Natural killer cell (primary cell): ENCODE measurements at regions not wholly inside any gene's neighbourhood (a gene's known extent, or its start where the extent isn't known, plus 50 kb on each side); places are given as distances from the start of the nearest gene placed in this dataset.
A peak's percentile ranks its signal among the peaks of the same experiment; 100 is the strongest.

Experiments
- ATAC-seq, 3 donors: fragments of 150-1000 bp in 2 of 3; fragments of 200-7000 bp in 1 of 3; cut with Tn5 transposase; 1 replicate in 1 of 3; 2 replicates in 2 of 3; pipeline ENCODE4 v1.10.0; 2021; ENCODE audit warnings: mild to moderate bottlenecking in 2 of 3, moderate library complexity in 2 of 3
- DNase-seq, 2 donors: peaks; one replicate each; pipeline versions ENCODE4 v3.0.0 to v3.0.0-alpha.2; 2013 to 2021; ENCODE audit warnings: mixed read lengths in 1 of 2
- H3K27ac ChIP-seq: one replicate; pipeline ENCODE4 v1.5.1; 2013; ENCODE audit warnings: mild to moderate bottlenecking, low read length
- H3K27me3 ChIP-seq: one replicate; pipeline ENCODE4 v1.6.1; 2013; ENCODE audit warnings: low read length; ENCODE audit not compliant: control insufficient read depth, insufficient read depth
- H3K36me3 ChIP-seq: one replicate; pipeline ENCODE4 v1.6.1; 2013; ENCODE audit warnings: low read length; ENCODE audit not compliant: control insufficient read depth, insufficient read depth
- H3K4me1 ChIP-seq: one replicate; pipeline ENCODE4 v1.6.1; 2013; ENCODE audit warnings: low read length; ENCODE audit not compliant: control insufficient read depth, insufficient read depth
- H3K4me3 ChIP-seq: one replicate; pipeline ENCODE4 v1.5.1; 2013; ENCODE audit warnings: low read length
- H3K9me3 ChIP-seq: one replicate; pipeline ENCODE4 v1.6.1; 2013; ENCODE audit warnings: low read length; ENCODE audit not compliant: control insufficient read depth, insufficient read depth
- H3K27ac Mint-ChIP-seq, 2 donors: one replicate each; pipeline ENCODE4 v1.8.0; 2022; ENCODE audit warnings: mild to moderate bottlenecking in 2 of 2, mixed read lengths in 2 of 2, moderate library complexity in 1 of 2
- H3K27me3 Mint-ChIP-seq, 2 donors: one replicate each; pipeline ENCODE4 v1.8.0; 2022; ENCODE audit warnings: low read depth in 2 of 2, mixed read lengths in 2 of 2
- H3K36me3 Mint-ChIP-seq: one replicate; pipeline ENCODE4 v1.8.0; 2022; ENCODE audit warnings: mixed read lengths
- H3K4me1 Mint-ChIP-seq, 2 donors: one replicate each; pipeline ENCODE4 v1.8.0; 2022; ENCODE audit warnings: mixed read lengths in 2 of 2
- H3K4me3 Mint-ChIP-seq: one replicate; pipeline ENCODE4 v1.8.0; 2022; ENCODE audit warnings: mild to moderate bottlenecking, moderate library complexity, mixed read lengths
- H3K9me3 Mint-ChIP-seq, 2 donors: one replicate each; pipeline ENCODE4 v1.8.0; 2022; ENCODE audit warnings: mixed read lengths in 2 of 2
- WGBS: methylation state at CpG from one replicate; pipeline ENCODE4 v1.1.7; 2013; ENCODE audit warnings: missing lambda C conversion rate; ENCODE audit not compliant: insufficient coverage; 5-methylcytosine and 5-hydroxymethylcytosine counted together
- intact Hi-C: fragments of 100-400 bp; cut with micrococcal nuclease; formaldehyde crosslinking; loops from one replicate; pipeline ENCODE4 v1.14.2; 2022
- TF ChIP-seq, protein P1 (sequence below): fragments of 200-600 bp; IDR thresholded peaks from one replicate; pipeline ENCODE4 v1.8.0; 2022; ENCODE audit warnings: antibody characterized with exemption

GRCh38 chr7:36775676-36776075, 51.4 kb upstream of the AOAH start:
- peak in 1 of 2 donors; percentile 28 for DNase-seq
- Mint-ChIP-seq H3K36me3 (peaks cover 5% of the 10 kb centered on the region), H3K4me1 (peaks cover 69 to 77% of the 10 kb centered on the region in 2 donors), H3K4me3 (peak overlapping the region; percentile 91), H3K9me3 (peaks cover 0 to 3% of the 10 kb centered on the region in 2 donors), H3K27me3 (no peaks in the 10 kb centered on the region), H3K27ac (peak overlapping the region; percentile 94 to 96)
- TF ChIP-seq, protein P1, sequence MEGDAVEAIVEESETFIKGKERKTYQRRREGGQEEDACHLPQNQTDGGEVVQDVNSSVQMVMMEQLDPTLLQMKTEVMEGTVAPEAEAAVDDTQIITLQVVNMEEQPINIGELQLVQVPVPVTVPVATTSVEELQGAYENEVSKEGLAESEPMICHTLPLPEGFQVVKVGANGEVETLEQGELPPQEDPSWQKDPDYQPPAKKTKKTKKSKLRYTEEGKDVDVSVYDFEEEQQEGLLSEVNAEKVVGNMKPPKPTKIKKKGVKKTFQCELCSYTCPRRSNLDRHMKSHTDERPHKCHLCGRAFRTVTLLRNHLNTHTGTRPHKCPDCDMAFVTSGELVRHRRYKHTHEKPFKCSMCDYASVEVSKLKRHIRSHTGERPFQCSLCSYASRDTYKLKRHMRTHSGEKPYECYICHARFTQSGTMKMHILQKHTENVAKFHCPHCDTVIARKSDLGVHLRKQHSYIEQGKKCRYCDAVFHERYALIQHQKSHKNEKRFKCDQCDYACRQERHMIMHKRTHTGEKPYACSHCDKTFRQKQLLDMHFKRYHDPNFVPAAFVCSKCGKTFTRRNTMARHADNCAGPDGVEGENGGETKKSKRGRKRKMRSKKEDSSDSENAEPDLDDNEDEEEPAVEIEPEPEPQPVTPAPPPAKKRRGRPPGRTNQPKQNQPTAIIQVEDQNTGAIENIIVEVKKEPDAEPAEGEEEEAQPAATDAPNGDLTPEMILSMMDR, result no peak
- intact Hi-C loops, result loop anchor here (1.0 to 5.0 kb wide), 3 partner anchors 13 to 1457 kb away; partner anchors contain the start of gene AOAH
- ATAC-seq, result peak in 2 of 3 donors; percentile 8 to 33
- no CpG with 5 or more reads among the region's 1 CpG for WGBS
- Histone ChIP-seq H3K36me3 (no peaks in the 10 kb centered on the region), H3K4me1 (peaks cover 51% of the 10 kb centered on the region), H3K4me3 (no peak overlapping the region), H3K9me3 (no peaks in the 10 kb centered on the region), H3K27me3 (no peaks in the 10 kb centered on the region), H3K27ac (peak overlapping the region; percentile 91)

DNA sequence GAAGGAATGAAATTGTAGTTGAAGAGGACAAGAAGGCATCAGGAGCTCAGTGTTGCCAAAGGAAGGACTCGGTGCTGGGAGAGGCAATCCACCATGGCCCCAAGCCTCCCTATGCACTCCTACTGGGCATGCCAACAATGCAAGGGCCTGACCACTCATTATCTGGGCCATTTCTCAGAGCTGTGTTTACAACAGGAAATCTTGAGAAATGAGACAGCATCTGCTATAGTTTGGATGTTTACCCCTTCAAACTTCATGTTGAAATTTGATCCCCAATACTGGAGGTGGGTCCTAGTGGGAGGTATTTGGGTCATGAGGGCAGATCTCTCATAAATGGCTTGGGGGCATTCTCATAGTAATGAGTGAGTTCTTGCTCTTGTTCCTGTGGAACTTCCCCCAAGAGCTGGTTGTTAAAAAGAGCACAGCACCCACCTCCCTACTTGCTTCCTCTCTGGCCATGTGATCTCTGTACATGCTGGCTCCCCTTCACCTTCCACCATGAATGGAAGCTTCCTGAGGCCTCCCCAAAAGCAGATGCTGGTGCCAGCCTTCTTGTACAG, 50.8 kb upstream of the AOAH start:
- TF ChIP-seq, protein P1, result no peak
- Mint-ChIP-seq H3K4me3 (peak overlapping the region; percentile 59), H3K4me1 (peaks cover 63 to 73% of the 10 kb centered on the region in 2 donors), H3K36me3 (peaks cover 5% of the 10 kb centered on the region), H3K27me3 (no peaks in the 10 kb centered on the region), H3K9me3 (peaks cover 0 to 3% of the 10 kb centered on the region in 2 donors), H3K27ac (peak overlapping the region; percentile 94 to 96)
- intact Hi-C loops, result loop anchor here (5.0 kb wide), 1 partner anchor 1457 kb away; no protein-coding TSS in a partner anchor
- Histone ChIP-seq H3K27me3 (no peaks in the 10 kb centered on the region), H3K9me3 (no peaks in the 10 kb centered on the region), H3K27ac (peak overlapping the region; percentile 91), H3K36me3 (no peaks in the 10 kb centered on the region), H3K4me1 (peaks cover 48% of the 10 kb centered on the region), H3K4me3 (no peak overlapping the region)
- ATAC-seq (peak; percentile 70 to 78 (median 76)), DNase-seq (peak in 1 of 2 donors; percentile 63)
- 100% methylated on average over 1 of the region's 1 CpG for WGBS
